Astrocyte of the cerebellum (primary cell): ENCODE measurements at regions not wholly inside any gene's neighbourhood (a gene's known extent, or its start where the extent isn't known, plus 50 kb on each side); places are given as distances from the start of the nearest gene placed in this dataset.

ENCODE experiments used
- DNase-seq: peaks from one replicate; pipeline ENCODE4 v3.0.0-alpha.2; 2011; ENCODE audit warnings: low read depth
- H3K4me3 ChIP-seq: 2 replicates; pipeline ENCODE4 v1.5.1; 2011; ENCODE audit warnings: mild to moderate bottlenecking, low read depth, low read length, moderate library complexity
- CTCF ChIP-seq: IDR thresholded peaks from 2 replicates; pipeline ENCODE4 v1.5.1; 2012; ENCODE audit warnings: low read length, low read depth, moderate library complexity, mild to moderate bottlenecking; ENCODE audit errors: missing control alignments
- in situ Hi-C: cut with HindIII; loops from 2 replicates; pipeline ENCODE4 v1.10.0; 2017; ENCODE audit warnings: low sequenced_read_pairs

- H3K4me3 ChIP-seq: no peak overlapping the region
- in situ Hi-C loops: no loop called here
- no peak for TF ChIP-seq CTCF
- no peak for DNase-seq
Measured at GRCh38 chr15:81633889-81634288, 259.9 kb upstream of the TMC3 start.

GRCh38 chr15:81625896-81626295 lies 251.9 kb upstream of the TMC3 start:
- TF ChIP-seq CTCF: no peak
- in situ Hi-C loops: no loop called here
- H3K4me3 ChIP-seq: no peak overlapping the region
- no peak for DNase-seq

GRCh38 chr15:81619002-81619401 lies 245.0 kb upstream of the TMC3 start:
- in situ Hi-C loops: no loop called here
- no peak overlapping the region for H3K4me3 ChIP-seq
- no peak for DNase-seq
- no peak for TF ChIP-seq CTCF

- in situ Hi-C loops: no loop called here
Measured at GRCh38 chr15:81612631-81613030, 238.6 kb upstream of the TMC3 start.

GRCh38 chr15:81611679-81612078 lies 237.7 kb upstream of the TMC3 start:
- H3K4me3 ChIP-seq: no peak overlapping the region
- no peak for DNase-seq
- TF ChIP-seq CTCF: no peak
- in situ Hi-C loops: no loop called here

More at GRCh38 chr15:81612631-81613030, 238.6 kb upstream of the TMC3 start:
- TF ChIP-seq CTCF: no peak
- no peak overlapping the region for H3K4me3 ChIP-seq
- DNase-seq: no peak

- H3K4me3 ChIP-seq: no peak overlapping the region
- no peak for DNase-seq
- in situ Hi-C loops: no loop called here
- TF ChIP-seq CTCF: no peak
Measured at GRCh38 chr15:81608309-81608829, 234.4 kb upstream of the TMC3 start.

- DNase-seq: no peak
- no peak for TF ChIP-seq CTCF
- H3K4me3 ChIP-seq: no peak overlapping the region
- in situ Hi-C loops: no loop called here
Measured at GRCh38 chr15:81604713-81605112, 230.7 kb upstream of the TMC3 start.
